Loucy (cell line): ENCODE measurements at regions not wholly inside any gene's neighbourhood (a gene's known extent, or its start where the extent isn't known, plus 50 kb on each side); places are given as distances from the start of the nearest gene placed in this dataset.

Source experiments
- EZH2phosphoT487 ChIP-seq: fragments of 200-600 bp; IDR thresholded peaks from 2 replicates; pipeline ENCODE4 v1.6.1; 2018; ENCODE audit warnings: antibody characterized with exemption, mild to moderate bottlenecking, moderate library complexity, borderline replicate concordance
- TF ChIP-seq, protein P1 (sequence below): fragments of 200-600 bp; sonication (generic); conservative IDR thresholded peaks from 2 replicates; pipeline ENCODE4 v1.5.1; 2014; ENCODE audit warnings: mild to moderate bottlenecking, antibody characterized with exemption, low read length

DNA sequence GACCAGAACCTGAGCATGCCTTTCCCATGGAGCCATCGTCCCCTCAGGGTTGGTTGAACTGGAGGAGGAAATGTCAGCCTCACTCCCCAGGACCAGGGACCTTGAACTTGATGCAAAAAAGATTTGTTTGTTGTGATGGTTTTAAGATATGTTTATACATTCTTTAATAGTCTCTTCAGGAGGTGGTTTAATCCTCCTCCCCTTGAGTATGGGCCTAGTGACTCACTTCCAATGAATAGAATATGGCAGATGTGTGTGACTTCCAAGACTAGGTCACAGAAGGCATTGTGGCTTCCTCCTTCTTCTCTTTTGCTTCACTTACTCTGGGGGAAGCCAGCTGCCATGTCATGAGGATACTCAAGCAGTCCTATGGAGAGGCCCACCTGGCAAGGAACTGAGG lies 81.7 kb upstream of the WNT4 start:
- TF ChIP-seq, protein P1, sequence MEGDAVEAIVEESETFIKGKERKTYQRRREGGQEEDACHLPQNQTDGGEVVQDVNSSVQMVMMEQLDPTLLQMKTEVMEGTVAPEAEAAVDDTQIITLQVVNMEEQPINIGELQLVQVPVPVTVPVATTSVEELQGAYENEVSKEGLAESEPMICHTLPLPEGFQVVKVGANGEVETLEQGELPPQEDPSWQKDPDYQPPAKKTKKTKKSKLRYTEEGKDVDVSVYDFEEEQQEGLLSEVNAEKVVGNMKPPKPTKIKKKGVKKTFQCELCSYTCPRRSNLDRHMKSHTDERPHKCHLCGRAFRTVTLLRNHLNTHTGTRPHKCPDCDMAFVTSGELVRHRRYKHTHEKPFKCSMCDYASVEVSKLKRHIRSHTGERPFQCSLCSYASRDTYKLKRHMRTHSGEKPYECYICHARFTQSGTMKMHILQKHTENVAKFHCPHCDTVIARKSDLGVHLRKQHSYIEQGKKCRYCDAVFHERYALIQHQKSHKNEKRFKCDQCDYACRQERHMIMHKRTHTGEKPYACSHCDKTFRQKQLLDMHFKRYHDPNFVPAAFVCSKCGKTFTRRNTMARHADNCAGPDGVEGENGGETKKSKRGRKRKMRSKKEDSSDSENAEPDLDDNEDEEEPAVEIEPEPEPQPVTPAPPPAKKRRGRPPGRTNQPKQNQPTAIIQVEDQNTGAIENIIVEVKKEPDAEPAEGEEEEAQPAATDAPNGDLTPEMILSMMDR, result no peak
- no peak for TF ChIP-seq EZH2phosphoT487
